ENCODE measurements at regions not wholly inside any gene's neighbourhood (a gene's known extent, or its start where the extent isn't known, plus 50 kb on each side); places are given as distances from the start of the nearest gene placed in this dataset.

- TF ChIP-seq SIN3A (IDR thresholded peaks at IDR 0.05; ENCODE audit: borderline replicate concordance, insufficient read depth, low read length), result no peak
- TF ChIP-seq TAF1 (IDR thresholded peaks at IDR 0.05; ENCODE audit: borderline replicate concordance, insufficient read depth, low read length), result no peak
Measured at GRCh38 chr12:25813843-25814242, 144.6 kb upstream of the RASSF8 start.

DNA sequence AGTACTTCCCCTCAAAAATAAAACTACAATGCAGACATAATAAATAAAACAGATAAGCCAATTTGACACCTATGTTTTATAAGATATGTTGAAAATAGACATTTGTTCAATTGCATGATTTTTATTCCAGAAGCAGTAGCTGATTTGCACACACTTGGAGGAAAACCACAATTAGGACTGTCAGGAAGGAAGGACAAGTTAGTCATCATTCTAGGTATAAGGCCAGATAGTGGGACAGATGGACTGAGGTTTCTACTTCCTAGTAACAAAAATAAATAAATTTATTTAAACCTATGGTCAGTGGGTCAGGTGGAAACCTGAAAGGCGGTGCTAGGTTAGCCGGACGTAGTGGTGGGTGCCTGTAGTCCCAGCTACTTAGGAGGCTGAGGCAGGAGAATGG, 141.8 kb upstream of the RASSF8 start:
- TF ChIP-seq POLR2AphosphoS5 (IDR thresholded peaks at IDR 0.05; ENCODE audit: low read depth, low read length), result no peak
- TF ChIP-seq REST (IDR thresholded peaks at IDR 0.05; ENCODE audit: insufficient read depth in 1 of 2, low read depth in 2 of 2, low read length in 2 of 2), result no peak
- TF ChIP-seq FOXP2 (optimal IDR thresholded peaks at IDR 0.05; ENCODE audit: borderline replicate concordance, extremely low read depth, extremely low read length, insufficient read depth), result no peak
- TF ChIP-seq SIN3A (IDR thresholded peaks at IDR 0.05; ENCODE audit: borderline replicate concordance, insufficient read depth, low read length), result no peak
- no peak for TF ChIP-seq TAF1 (IDR thresholded peaks at IDR 0.05; ENCODE audit: borderline replicate concordance, insufficient read depth, low read length)

DNA sequence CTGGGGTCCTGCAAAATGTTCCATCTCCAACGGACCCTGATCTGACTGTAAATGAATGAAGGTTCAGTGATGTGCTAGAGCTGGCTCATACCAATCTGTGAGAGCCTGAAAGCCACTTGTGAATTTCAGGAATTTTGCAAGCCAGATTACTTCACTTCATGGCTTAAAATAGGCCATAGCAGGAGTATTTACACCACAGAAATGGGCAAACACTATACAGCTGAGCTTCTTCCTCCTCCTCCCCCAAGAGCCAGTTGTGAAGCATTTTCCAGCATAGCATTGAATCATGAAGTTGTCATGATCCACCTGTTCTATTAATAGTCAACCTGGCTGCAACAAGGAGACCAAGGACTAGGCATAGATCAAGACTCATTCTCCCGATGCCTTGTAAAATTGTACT, 141.3 kb upstream of the RASSF8 start:
- TF ChIP-seq SIN3A (IDR thresholded peaks at IDR 0.05; ENCODE audit: borderline replicate concordance, insufficient read depth, low read length) (no peak), FOXP2 (optimal IDR thresholded peaks at IDR 0.05; ENCODE audit: borderline replicate concordance, extremely low read depth, extremely low read length, insufficient read depth) (no peak), POLR2AphosphoS5 (IDR thresholded peaks at IDR 0.05; ENCODE audit: low read depth, low read length) (no peak), REST (IDR thresholded peaks at IDR 0.05; ENCODE audit: insufficient read depth in 1 of 2, low read depth in 2 of 2, low read length in 2 of 2) (no peak), TAF1 (IDR thresholded peaks at IDR 0.05; ENCODE audit: borderline replicate concordance, insufficient read depth, low read length) (no peak)

DNA sequence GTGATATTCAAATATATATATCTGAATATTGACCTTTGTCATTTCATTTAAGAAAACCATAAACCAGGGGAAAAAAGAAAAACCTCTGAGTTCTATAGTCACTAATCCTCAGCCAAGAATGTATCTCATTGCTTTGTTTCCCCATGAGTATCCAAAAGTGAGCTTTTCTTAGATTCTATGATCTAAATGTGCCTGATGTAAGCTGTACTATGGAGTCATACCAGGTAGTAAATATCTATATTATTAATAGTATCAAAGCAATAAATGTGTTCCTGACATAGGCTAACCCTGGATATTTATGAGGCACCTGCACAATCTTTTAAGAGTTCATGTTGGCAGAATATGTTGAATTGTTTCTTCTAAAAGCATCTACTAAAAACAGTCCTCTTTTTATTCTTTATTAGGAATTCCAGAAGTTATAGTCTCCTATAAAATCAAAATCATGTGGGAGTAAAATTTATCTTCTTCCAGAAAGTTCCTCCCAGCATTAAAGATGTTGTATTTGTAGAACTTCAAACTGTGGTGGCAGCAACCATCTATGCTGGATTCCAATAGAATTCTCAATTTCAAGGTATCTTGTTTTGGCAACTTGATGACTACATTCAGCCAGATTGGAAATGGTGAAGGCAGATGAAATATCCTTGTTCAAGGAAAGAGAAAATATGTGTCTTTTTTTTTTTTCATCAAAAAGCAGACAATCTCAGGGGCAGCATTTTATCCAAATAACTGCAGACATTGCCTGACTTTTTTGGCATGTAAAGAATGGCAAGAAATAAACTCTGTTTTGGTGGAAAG, 139.7 kb upstream of the RASSF8 start:
- TF ChIP-seq FOXP2 (optimal IDR thresholded peaks at IDR 0.05; ENCODE audit: borderline replicate concordance, extremely low read depth, extremely low read length, insufficient read depth) (no peak), SIN3A (IDR thresholded peaks at IDR 0.05; ENCODE audit: borderline replicate concordance, insufficient read depth, low read length) (no peak), REST (IDR thresholded peaks at IDR 0.05; ENCODE audit: insufficient read depth in 1 of 2, low read depth in 2 of 2, low read length in 2 of 2) (no peak), POLR2AphosphoS5 (IDR thresholded peaks at IDR 0.05; ENCODE audit: low read depth, low read length) (no peak), TAF1 (IDR thresholded peaks at IDR 0.05; ENCODE audit: borderline replicate concordance, insufficient read depth, low read length) (no peak)

DNA sequence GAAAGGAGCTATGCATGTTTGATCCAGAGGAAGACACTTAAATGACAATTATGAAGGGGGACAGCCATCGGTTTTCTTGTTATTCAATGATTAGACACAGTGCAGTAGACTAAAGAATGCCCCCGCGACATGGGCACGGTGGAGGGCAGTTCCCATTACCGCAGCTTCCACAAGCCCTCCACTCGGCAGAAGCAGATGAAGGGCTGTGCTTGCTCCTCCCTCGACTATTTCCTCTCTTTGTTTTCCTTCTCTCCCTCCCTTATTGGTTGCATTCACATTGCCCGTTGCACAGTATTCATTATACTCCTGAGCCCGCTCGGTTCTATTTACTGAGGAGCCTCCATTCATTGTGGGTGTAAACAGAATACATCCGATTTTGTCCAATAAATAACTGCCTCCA, 138.8 kb upstream of the RASSF8 start:
- no peak for TF ChIP-seq TAF1 (IDR thresholded peaks at IDR 0.05; ENCODE audit: borderline replicate concordance, insufficient read depth, low read length)
- no peak for TF ChIP-seq FOXP2 (optimal IDR thresholded peaks at IDR 0.05; ENCODE audit: borderline replicate concordance, extremely low read depth, extremely low read length, insufficient read depth)
- no peak for TF ChIP-seq REST (IDR thresholded peaks at IDR 0.05; ENCODE audit: insufficient read depth in 1 of 2, low read depth in 2 of 2, low read length in 2 of 2)
- no peak for TF ChIP-seq SIN3A (IDR thresholded peaks at IDR 0.05; ENCODE audit: borderline replicate concordance, insufficient read depth, low read length)
- no peak for TF ChIP-seq POLR2AphosphoS5 (IDR thresholded peaks at IDR 0.05; ENCODE audit: low read depth, low read length)
